IPS DF 4.7 (cell line): ENCODE measurements at regions not wholly inside any gene's neighbourhood (a gene's known extent, or its start where the extent isn't known, plus 50 kb on each side); places are given as distances from the start of the nearest gene placed in this dataset.
"Not testable (repeated sequence)": the region's sequence is repeated elsewhere in the genome, so short reads cannot be mapped to it uniquely, and the experiment has no call there.

Experiments used
- DNase-seq: peaks from one replicate; pipeline ENCODE4 v3.0.0-alpha.2; 2013; ENCODE audit warnings: low spot score; ENCODE audit errors: extremely low read depth

GRCh38 chr10:4638099-4638498, 187.9 kb upstream of the AKR1E2 start:
- no peak for DNase-seq

DNA sequence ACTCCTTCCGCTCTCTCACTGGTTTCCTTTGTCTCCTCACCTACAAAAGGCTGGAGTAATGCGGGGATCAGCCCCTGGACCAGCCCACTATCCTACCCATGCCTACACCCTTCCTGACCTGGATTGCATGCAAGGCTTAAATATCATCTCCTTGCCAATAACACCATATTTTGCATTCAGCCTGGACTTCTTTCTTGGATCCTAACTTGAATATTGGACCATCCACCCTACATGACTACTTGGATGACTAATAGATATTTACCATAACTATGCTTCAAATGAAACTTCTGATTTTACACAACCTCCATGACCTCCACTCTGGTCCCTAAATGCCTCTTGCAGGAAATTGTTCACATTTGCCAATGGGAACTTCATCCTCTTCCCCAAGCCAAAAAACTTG, 188.3 kb upstream of the AKR1E2 start:
- DNase-seq = no peak

- DNase-seq = no peak
Observed at GRCh38 chr10:4635883-4636282, 190.1 kb upstream of the AKR1E2 start.

DNA sequence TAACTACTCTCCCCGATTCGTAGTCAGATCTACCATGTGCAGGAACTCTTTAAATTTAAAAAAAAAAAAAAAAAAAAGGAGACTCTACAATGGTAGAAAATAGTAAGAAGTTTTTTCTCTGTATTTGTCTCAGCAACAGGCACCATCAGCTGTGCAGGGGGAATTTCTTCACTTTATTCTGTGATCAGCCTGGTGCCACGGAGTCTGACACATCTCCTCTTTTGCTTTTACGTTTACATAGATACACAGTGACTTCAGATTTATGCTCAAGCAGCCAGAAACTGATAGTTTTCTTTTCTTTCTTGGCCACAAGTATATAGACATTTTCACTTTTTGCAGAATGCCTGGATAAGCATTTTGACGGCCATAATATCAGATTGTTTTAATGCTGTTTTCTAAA, 190.6 kb upstream of the AKR1E2 start:
- DNase-seq = no peak

DNA sequence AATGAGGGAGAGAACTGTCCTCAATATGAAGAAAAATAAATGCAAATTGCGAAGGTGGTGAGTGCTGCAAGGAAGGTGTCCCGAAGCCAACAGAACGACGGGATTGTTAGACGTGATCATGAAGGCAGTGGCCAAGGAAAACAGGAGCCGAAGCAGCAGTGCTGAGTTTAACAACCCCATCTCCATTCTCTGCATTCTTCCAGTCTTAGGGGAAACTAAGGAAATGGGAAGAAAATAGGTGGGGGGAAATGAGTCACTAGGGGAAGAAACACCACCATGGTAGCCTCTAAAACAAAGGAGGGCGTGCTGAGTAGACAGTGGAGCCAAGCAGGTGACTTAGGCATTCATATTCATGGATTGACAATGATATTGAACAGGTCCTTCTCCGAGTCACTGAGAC, 192.2 kb upstream of the AKR1E2 start:
- no peak for DNase-seq

GRCh38 chr10:4633186-4633585, 192.8 kb upstream of the AKR1E2 start:
- no peak for DNase-seq

- DNase-seq = no peak
Observed at GRCh38 chr10:4632757-4633156, 193.2 kb upstream of the AKR1E2 start.

DNA sequence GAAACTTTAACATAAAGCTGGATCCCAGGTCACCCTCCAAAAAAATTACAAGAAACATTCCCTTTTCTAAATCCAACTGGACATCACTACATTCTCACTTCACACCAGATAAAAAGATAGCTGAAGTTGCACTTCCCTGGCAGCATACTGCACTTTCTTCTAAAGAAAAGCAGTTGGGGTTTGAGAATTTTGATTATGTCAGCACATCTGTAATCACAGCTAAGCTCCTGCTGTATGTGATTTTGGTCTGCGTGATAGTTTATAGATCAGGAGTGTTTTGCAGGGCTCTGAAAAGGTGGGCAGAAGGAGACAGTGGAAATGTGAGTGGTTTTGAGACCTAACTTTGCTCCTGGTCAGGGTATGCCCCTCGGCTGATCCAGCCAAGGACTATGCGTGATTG, 199.1 kb upstream of the AKR1E2 start:
- no peak for DNase-seq

DNA sequence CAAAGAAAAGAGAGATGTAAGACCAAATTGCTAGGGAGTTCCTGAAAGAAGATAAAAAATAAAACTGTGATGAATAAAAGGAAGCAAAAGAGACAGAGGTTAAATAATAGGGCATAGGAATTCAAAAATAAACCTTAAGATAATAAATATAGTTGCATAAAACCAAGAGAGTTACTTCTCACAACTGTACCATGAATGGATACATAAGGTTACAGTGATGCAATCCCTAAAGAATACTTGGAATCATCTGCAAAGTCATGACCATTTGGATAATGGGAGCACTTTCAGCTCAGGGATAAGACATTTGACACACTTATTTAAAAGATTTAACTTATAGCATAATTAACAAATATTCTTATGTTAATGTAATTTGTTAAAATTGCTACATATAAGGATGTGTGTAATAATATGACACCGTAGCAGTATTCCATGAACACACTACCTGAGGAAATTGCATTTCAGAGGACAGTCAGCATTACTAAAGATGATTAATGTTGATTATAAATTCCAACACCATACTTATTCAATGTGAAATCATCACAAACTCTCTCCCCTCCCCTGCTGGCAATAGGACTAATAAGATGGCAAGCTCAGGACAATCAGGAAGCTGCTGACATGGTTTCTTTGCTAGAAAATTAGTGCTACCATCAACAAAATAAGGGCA, 202.1 kb upstream of the AKR1E2 start:
- DNase-seq = no peak

DNA sequence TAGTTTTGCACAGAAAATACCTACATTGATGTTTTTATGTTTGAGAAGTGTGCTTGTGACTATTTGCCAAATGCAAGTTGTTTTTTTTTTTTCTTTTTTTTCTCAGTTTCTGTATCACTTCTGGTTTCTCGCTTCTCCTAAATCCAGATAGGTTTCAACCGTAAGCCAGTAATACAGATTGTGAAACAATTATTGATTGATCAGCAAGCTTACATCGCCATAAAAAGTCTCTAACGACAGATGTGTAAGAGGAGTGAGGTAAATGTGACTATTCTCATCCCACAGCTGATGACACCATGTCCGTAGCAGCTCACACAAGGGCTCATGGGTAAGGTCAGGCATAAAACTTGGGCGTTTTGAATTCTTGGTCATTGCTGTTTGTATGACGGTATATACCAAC, 202.8 kb upstream of the AKR1E2 start:
- no peak for DNase-seq

GRCh38 chr10:4622384-4622783, 203.6 kb upstream of the AKR1E2 start:
- no peak for DNase-seq

DNA sequence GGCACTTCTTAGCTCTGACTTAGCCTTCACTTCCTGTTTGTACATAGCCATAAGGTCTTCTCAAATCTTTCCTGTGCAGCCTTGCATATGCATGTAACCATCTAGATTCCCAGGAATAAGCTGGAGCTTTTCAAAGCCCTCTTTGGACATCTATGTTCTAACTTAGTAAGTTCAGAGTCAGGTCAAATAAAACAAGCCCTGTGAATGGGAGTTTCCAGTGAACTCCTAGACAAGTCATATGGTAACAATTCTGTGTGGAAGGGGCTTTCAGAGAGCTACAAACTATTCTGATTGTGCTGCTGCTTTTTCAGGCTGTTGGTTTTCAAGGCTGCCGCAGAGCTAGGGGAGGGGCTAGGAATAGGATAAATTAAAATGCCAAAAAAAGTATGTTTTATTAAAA, 208.4 kb upstream of the AKR1E2 start:
- DNase-seq = no peak

DNA sequence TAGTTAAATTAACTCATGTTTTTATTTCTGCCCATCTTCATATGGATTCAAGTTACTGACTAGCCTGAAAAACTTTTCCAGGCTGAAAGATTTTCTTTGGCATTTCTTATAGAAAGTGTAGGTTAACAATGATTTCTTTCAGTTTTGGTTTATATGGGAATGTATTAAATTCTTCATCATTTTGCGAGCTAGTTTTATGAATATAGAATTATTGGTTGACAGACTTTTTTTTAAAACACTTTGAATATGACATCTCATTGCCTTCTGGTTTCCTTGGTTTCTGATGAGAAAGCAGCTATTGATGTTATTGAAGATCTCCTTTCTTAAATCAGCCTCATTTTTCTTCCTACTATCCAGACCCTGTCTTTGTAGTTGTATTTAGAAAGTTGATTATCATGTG, 211.0 kb upstream of the AKR1E2 start:
- DNase-seq = no peak

DNA sequence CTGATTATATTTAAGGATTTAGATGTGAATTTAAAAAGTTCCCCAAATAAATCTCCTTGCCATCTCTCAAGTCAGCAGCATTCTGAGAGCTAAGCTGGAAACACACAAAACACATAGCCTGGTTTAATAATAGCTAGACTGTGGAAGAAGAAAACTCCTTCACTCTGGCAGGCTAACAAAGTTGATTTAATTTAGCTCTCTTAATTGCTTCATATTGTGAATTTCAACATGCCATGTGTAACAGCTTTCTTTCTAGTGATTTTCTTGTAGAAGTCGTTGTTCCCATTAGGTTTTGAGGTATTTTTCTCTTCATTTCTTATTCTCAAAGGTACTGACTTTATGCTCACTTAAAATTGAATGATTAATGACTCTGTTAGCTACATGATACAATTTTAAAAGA, 216.8 kb upstream of the AKR1E2 start:
- DNase-seq = no peak

- DNase-seq = no peak
Observed at GRCh38 chr10:4607681-4608080, 218.3 kb upstream of the AKR1E2 start.

DNA sequence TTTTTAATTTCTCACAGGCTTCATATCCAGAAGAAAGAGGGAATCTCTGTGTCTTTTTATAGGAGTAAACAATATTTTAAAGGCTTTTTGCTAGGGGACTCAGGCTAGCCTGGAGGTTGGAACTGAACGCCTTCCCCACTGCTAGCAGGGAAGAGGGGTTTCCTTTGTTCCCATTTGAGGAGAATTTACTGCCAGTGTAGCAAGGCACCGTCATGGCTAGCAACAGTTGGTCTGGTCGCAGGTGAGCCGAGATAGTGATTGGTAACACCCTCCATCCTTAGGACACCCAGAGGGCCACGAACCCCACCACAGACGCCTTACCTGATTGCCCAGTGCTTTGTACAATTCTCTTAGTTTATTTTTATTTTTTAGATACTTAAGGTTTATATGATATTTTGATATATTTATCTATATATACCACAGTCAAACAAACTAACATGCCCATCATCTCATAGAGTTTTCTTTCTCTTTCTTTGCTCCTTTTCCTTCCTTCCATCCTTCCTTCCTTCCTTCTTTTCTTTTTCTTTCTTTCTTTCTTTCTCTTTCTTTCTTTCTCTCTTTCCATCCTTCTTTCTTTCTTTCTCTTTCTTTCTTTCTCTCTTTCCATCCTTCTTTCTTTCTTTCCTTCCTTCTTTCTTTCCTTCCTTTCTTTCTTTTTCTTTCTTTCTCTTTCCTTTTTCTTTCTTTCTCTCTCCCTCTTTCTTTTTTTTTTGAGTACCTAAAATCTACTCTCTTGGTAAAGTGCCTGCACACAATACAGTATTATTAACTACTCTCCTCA, 219.0 kb upstream of the AKR1E2 start:
- no peak for DNase-seq

DNA sequence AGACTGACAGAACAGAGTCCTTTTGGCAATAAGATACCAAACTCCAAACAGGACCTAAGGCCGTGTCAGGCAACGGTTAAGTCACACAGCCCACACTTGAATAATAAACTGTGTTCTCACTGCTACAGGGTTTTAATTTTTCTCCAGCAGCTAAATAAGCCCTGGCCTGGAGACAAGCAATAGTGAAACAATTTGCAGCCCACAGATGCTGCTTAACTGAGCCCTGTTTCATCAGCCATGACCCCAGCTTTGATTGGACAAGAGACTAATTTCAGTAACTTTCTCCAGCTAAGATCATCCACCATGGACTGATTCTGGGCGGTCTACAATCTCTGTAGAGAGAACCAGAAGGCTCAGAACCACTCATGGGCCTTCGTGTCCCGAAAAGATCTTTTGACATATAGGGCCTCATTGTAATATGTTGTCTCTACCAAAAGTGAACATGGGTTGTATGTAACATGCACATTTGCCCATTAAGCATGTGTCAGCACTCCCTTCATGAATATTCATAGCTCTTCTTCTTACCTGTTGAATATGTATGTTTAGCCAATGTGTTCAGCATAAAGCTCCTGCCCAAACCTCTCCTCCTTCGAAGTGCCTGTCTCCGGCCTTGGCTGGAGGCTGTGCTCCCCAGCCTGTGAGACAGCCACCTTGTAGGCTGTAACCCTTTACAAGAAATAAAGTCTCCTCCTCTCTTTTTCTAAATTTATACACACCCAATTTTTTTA, 223.1 kb upstream of the AKR1E2 start:
- no peak for DNase-seq

GRCh38 chr10:4599471-4599870, 226.5 kb upstream of the AKR1E2 start:
- DNase-seq = no peak

GRCh38 chr10:4597898-4598297, 228.1 kb upstream of the AKR1E2 start:
- DNase-seq = not testable (repeated sequence)

- no peak for DNase-seq
Observed at GRCh38 chr10:4596951-4597350, 229.1 kb upstream of the AKR1E2 start.

GRCh38 chr10:4595719-4596319, 230.2 kb upstream of the AKR1E2 start:
- DNase-seq = no peak

DNA sequence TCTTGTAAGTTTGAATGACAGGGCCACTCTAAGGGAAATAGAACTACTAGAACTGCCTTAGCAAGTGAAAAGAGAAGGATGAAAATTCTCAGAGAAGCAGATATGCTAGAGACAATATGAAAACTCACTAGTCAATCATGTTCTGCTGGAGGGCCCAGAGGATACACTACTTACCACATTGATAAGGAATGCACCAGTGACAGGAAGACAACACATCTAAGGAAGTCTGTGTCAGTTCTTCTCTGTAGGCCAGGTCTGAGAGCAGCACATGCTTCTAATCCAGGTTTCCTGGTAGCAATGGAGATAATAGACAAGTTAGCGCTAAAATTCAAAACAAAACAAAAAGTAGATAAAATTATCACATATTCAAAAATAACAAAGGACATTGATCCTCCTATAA, 235.2 kb upstream of the AKR1E2 start:
- DNase-seq = no peak
